ENCODE measurements at regions not wholly inside any gene's neighbourhood (a gene's known extent, or its start where the extent isn't known, plus 50 kb on each side); places are given as distances from the start of the nearest gene placed in this dataset.

GRCh38 chr14:101616202-101616601, 54.9 kb downstream of the DIO3 start:
- Histone ChIP-seq H3K9ac (ENCODE audit: low read depth, low read length) (no peak overlapping the region), H3K4me1 (ENCODE audit: insufficient read depth, low read length) (no peaks in the 10 kb centered on the region), H3K36me3 (ENCODE audit: insufficient read depth, low read depth, low read length) (no peaks in the 10 kb centered on the region), H3K9me3 (ENCODE audit: insufficient read depth, low read depth, low read length) (no peaks in the 10 kb centered on the region), H3K27me3 (ENCODE audit: insufficient read depth, low read length) (peaks cover 6% of the 10 kb centered on the region; the same call in 1 of the 2 replicates), H3K4me3 (ENCODE audit: low read length) (no peak overlapping the region), H3K27ac (ENCODE audit: low read length) (no peak overlapping the region)

GRCh38 chr14:101619484-101619883, 58.2 kb downstream of the DIO3 start:
- H3K27me3 ChIP-seq (ENCODE audit: insufficient read depth, low read length) = no peaks in the 10 kb centered on the region
- H3K36me3 ChIP-seq (ENCODE audit: insufficient read depth, low read depth, low read length) = no peaks in the 10 kb centered on the region
- H3K9me3 ChIP-seq (ENCODE audit: insufficient read depth, low read depth, low read length) = no peaks in the 10 kb centered on the region
- peaks cover 2% of the 10 kb centered on the region; the same call in 1 of the 2 replicates for H3K4me1 ChIP-seq (ENCODE audit: insufficient read depth, low read length)
- no peak overlapping the region for H3K4me3 ChIP-seq (ENCODE audit: low read length)
- no peak overlapping the region for H3K27ac ChIP-seq (ENCODE audit: low read length)
- H3K9ac ChIP-seq (ENCODE audit: low read depth, low read length) = no peak overlapping the region

GRCh38 chr14:101620031-101620788, 58.9 kb downstream of the DIO3 start:
- Histone ChIP-seq H3K4me1 (ENCODE audit: insufficient read depth, low read length) (peaks cover 2% of the 10 kb centered on the region; the same call in 1 of the 2 replicates), H3K27me3 (ENCODE audit: insufficient read depth, low read length) (no peaks in the 10 kb centered on the region), H3K27ac (ENCODE audit: low read length) (no peak overlapping the region), H3K9ac (ENCODE audit: low read depth, low read length) (no peak overlapping the region), H3K36me3 (ENCODE audit: insufficient read depth, low read depth, low read length) (no peaks in the 10 kb centered on the region), H3K4me3 (ENCODE audit: low read length) (no peak overlapping the region), H3K9me3 (ENCODE audit: insufficient read depth, low read depth, low read length) (no peaks in the 10 kb centered on the region)

GRCh38 chr14:101620821-101621785, 59.8 kb downstream of the DIO3 start:
- no peak overlapping the region for H3K27ac ChIP-seq (ENCODE audit: low read length)
- H3K36me3 ChIP-seq (ENCODE audit: insufficient read depth, low read depth, low read length) = no peaks in the 10 kb centered on the region
- no peaks in the 10 kb centered on the region for H3K9me3 ChIP-seq (ENCODE audit: insufficient read depth, low read depth, low read length)
- no peak overlapping the region for H3K4me3 ChIP-seq (ENCODE audit: low read length)
- no peak overlapping the region for H3K9ac ChIP-seq (ENCODE audit: low read depth, low read length)
- peaks cover 2% of the 10 kb centered on the region; the same call in 1 of the 2 replicates for H3K4me1 ChIP-seq (ENCODE audit: insufficient read depth, low read length)
- H3K27me3 ChIP-seq (ENCODE audit: insufficient read depth, low read length) = no peaks in the 10 kb centered on the region

GRCh38 chr14:101622251-101623076, 61.2 kb downstream of the DIO3 start:
- Histone ChIP-seq H3K27ac (ENCODE audit: low read length) (no peak overlapping the region), H3K4me3 (ENCODE audit: low read length) (no peak overlapping the region), H3K27me3 (ENCODE audit: insufficient read depth, low read length) (no peaks in the 10 kb centered on the region), H3K9ac (ENCODE audit: low read depth, low read length) (no peak overlapping the region), H3K9me3 (ENCODE audit: insufficient read depth, low read depth, low read length) (no peaks in the 10 kb centered on the region), H3K36me3 (ENCODE audit: insufficient read depth, low read depth, low read length) (no peaks in the 10 kb centered on the region), H3K4me1 (ENCODE audit: insufficient read depth, low read length) (peaks cover 2% of the 10 kb centered on the region; the same call in 1 of the 2 replicates)

GRCh38 chr14:101623077-101623372, 61.7 kb downstream of the DIO3 start:
- no peaks in the 10 kb centered on the region for H3K9me3 ChIP-seq (ENCODE audit: insufficient read depth, low read depth, low read length)

GRCh38 chr14:101623685-101624444, 62.6 kb downstream of the DIO3 start:
- Histone ChIP-seq H3K27ac (ENCODE audit: low read length) (no peak overlapping the region), H3K4me3 (ENCODE audit: low read length) (no peak overlapping the region), H3K27me3 (ENCODE audit: insufficient read depth, low read length) (peaks cover 4% of the 10 kb centered on the region), H3K9me3 (ENCODE audit: insufficient read depth, low read depth, low read length) (no peaks in the 10 kb centered on the region), H3K4me1 (ENCODE audit: insufficient read depth, low read length) (peaks cover 2% of the 10 kb centered on the region; the same call in 1 of the 2 replicates), H3K36me3 (ENCODE audit: insufficient read depth, low read depth, low read length) (no peaks in the 10 kb centered on the region), H3K9ac (ENCODE audit: low read depth, low read length) (no peak overlapping the region)

More at GRCh38 chr14:101623077-101623372, 61.7 kb downstream of the DIO3 start:
- Histone ChIP-seq H3K4me3 (ENCODE audit: low read length) (no peak overlapping the region), H3K9ac (ENCODE audit: low read depth, low read length) (no peak overlapping the region), H3K27ac (ENCODE audit: low read length) (no peak overlapping the region), H3K36me3 (ENCODE audit: insufficient read depth, low read depth, low read length) (no peaks in the 10 kb centered on the region), H3K27me3 (ENCODE audit: insufficient read depth, low read length) (no peaks in the 10 kb centered on the region; the same call in 1 of the 2 replicates), H3K4me1 (ENCODE audit: insufficient read depth, low read length) (peaks cover 2% of the 10 kb centered on the region; the same call in 1 of the 2 replicates)

- Histone ChIP-seq H3K36me3 (ENCODE audit: insufficient read depth, low read depth, low read length) (no peaks in the 10 kb centered on the region), H3K4me1 (ENCODE audit: insufficient read depth, low read length) (peaks cover 2% of the 10 kb centered on the region; the same call in 1 of the 2 replicates), H3K9me3 (ENCODE audit: insufficient read depth, low read depth, low read length) (no peaks in the 10 kb centered on the region), H3K27me3 (ENCODE audit: insufficient read depth, low read length) (peaks cover 11% of the 10 kb centered on the region), H3K4me3 (ENCODE audit: low read length) (no peak overlapping the region), H3K27ac (ENCODE audit: low read length) (no peak overlapping the region), H3K9ac (ENCODE audit: low read depth, low read length) (no peak overlapping the region)
Observed at GRCh38 chr14:101624536-101624935, 63.2 kb downstream of the DIO3 start.

- peaks cover 18% of the 10 kb centered on the region for H3K27me3 ChIP-seq (ENCODE audit: insufficient read depth, low read length)
- H3K4me1 ChIP-seq (ENCODE audit: insufficient read depth, low read length) = peaks cover 2% of the 10 kb centered on the region; the same call in 1 of the 2 replicates
- no peak overlapping the region for H3K9ac ChIP-seq (ENCODE audit: low read depth, low read length)
- no peaks in the 10 kb centered on the region for H3K36me3 ChIP-seq (ENCODE audit: insufficient read depth, low read depth, low read length)
- H3K9me3 ChIP-seq (ENCODE audit: insufficient read depth, low read depth, low read length) = no peaks in the 10 kb centered on the region
- no peak overlapping the region for H3K4me3 ChIP-seq (ENCODE audit: low read length)
- no peak overlapping the region for H3K27ac ChIP-seq (ENCODE audit: low read length)
Observed at GRCh38 chr14:101625336-101626097, 64.2 kb downstream of the DIO3 start.

GRCh38 chr14:101626331-101626730, 65.0 kb downstream of the DIO3 start:
- Histone ChIP-seq H3K36me3 (ENCODE audit: insufficient read depth, low read depth, low read length) (no peaks in the 10 kb centered on the region), H3K4me3 (ENCODE audit: low read length) (no peak overlapping the region), H3K27ac (ENCODE audit: low read length) (no peak overlapping the region), H3K9me3 (ENCODE audit: insufficient read depth, low read depth, low read length) (no peaks in the 10 kb centered on the region), H3K4me1 (ENCODE audit: insufficient read depth, low read length) (peaks cover 2% of the 10 kb centered on the region; the same call in 1 of the 2 replicates), H3K9ac (ENCODE audit: low read depth, low read length) (no peak overlapping the region), H3K27me3 (ENCODE audit: insufficient read depth, low read length) (peaks cover 18% of the 10 kb centered on the region)
